BJ (cell line): ENCODE measurements at regions not wholly inside any gene's neighbourhood (a gene's known extent, or its start where the extent isn't known, plus 50 kb on each side); places are given as distances from the start of the nearest gene placed in this dataset.

Experiments used
- CTCF ChIA-PET: fragments of 350-600 bp; formaldehyde crosslinking; extraction: SDS; loops from one replicate; lab custom pipeline; 2021; ENCODE audit warnings: antibody characterized with exemption, inconsistent platforms; lab: Yijun Ruan, JAX
- POLR2A ChIA-PET: fragments of 300-600 bp; sonication (Branson Sonifier 250); formaldehyde crosslinking; extraction: SDS; loops from one replicate; lab custom pipeline; 2021; ENCODE audit warnings: antibody characterized with exemption; lab: Charles Lee
- DNase-seq: peaks from one replicate; pipeline ENCODE4 v3.0.0-alpha.2; 2011; ENCODE audit warnings: low read depth
- H3K27me3 ChIP-seq: 2 replicates; pipeline ENCODE4 v1.6.0; 2011; ENCODE audit warnings: low read length; ENCODE audit not compliant: control insufficient read depth, insufficient read depth
- H3K36me3 ChIP-seq: 2 replicates; pipeline ENCODE4 v1.5.1; 2011; ENCODE audit warnings: low read length; ENCODE audit not compliant: control insufficient read depth, insufficient read depth
- H3K4me3 ChIP-seq: 2 replicates; pipeline ENCODE4 v1.5.1; 2011; ENCODE audit warnings: low read depth, mild to moderate bottlenecking, control low read depth, low read length
- TF ChIP-seq, protein P1 (sequence below): IDR thresholded peaks from 2 replicates; pipeline ENCODE4 v1.5.1; 2011; ENCODE audit warnings: low read depth, mild to moderate bottlenecking, control low read depth, inconsistent platforms, low read length, moderate library complexity; ENCODE audit not compliant: insufficient read depth

DNA sequence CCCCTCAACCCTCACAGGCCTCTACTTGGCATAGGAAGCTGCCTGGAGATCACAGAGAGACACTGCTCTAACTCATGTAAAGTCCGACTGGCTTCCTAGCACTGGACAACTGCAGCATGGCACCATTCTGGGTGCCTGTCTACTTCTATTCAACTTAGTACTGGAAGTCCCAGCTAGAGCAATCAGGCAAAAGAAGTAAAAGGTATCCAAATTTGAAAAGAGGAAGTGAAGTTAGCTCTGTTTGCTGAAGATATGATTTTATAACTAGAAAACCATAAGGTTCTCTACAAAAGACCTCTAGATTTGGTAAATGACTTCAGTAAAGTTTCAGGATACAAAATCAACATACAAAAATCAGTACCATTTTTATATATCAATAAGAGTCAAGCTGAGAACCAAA, 1017.6 kb downstream of the PCDH9 start:
- H3K4me3 ChIP-seq = no peak overlapping the region
- TF ChIP-seq, protein P1, sequence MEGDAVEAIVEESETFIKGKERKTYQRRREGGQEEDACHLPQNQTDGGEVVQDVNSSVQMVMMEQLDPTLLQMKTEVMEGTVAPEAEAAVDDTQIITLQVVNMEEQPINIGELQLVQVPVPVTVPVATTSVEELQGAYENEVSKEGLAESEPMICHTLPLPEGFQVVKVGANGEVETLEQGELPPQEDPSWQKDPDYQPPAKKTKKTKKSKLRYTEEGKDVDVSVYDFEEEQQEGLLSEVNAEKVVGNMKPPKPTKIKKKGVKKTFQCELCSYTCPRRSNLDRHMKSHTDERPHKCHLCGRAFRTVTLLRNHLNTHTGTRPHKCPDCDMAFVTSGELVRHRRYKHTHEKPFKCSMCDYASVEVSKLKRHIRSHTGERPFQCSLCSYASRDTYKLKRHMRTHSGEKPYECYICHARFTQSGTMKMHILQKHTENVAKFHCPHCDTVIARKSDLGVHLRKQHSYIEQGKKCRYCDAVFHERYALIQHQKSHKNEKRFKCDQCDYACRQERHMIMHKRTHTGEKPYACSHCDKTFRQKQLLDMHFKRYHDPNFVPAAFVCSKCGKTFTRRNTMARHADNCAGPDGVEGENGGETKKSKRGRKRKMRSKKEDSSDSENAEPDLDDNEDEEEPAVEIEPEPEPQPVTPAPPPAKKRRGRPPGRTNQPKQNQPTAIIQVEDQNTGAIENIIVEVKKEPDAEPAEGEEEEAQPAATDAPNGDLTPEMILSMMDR = no peak
- H3K36me3 ChIP-seq = no peaks in the 10 kb centered on the region
- no peaks in the 10 kb centered on the region for H3K27me3 ChIP-seq
- ChIA-PET CTCF (no interaction called here), POLR2A (no interaction called here)
- no peak for DNase-seq

DNA sequence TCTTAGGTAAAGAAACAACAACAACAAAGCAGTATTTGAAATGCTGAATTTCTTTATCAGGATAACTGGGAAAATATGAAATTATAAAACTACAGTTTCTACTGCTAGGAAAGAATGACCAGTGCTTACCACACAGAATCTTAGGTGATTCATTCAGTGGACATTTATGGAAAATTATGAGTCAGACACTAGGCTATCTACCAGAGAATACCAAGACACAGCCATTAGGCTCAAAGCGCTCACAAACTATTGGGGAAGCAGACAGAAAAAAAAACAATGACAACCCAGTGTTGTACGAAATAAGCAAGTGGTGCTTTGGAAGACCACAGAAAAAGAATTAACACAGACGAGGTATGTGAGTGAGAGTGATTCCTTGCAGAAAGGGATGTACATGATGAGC, 1019.5 kb downstream of the PCDH9 start:
- DNase-seq = peak; percentile 71
- TF ChIP-seq, protein P1 = no peak
- Histone ChIP-seq H3K27me3 (no peaks in the 10 kb centered on the region), H3K36me3 (no peaks in the 10 kb centered on the region), H3K4me3 (no peak overlapping the region)
- ChIA-PET POLR2A (no interaction called here), CTCF (interaction anchor here (0.7 kb wide), 1 partner anchor 459 kb away, joined by 4 read pairs; no protein-coding TSS in a partner anchor)

DNA sequence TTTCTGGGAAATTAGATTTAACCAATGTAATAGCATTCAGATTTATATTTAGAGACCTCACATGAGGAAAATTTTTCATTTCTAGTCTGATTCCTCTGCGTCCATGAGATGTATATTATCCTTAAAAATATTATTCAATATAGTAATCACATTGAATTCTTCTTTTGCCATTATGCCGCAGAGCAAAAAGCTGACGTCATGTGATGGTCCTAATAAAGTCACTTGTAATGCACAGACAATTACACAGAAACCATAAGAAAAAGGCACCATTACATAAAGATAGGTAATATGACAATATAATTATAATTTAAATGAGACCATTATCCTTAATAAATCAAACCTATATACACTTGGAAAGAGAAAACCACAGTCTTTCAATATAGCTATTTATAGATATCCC, 1021.5 kb downstream of the PCDH9 start:
- Histone ChIP-seq H3K27me3 (no peaks in the 10 kb centered on the region), H3K4me3 (no peak overlapping the region), H3K36me3 (no peaks in the 10 kb centered on the region)
- POLR2A ChIA-PET = no interaction called here
- no peak for DNase-seq
- CTCF ChIA-PET = no interaction called here
- TF ChIP-seq, protein P1 = no peak

DNA sequence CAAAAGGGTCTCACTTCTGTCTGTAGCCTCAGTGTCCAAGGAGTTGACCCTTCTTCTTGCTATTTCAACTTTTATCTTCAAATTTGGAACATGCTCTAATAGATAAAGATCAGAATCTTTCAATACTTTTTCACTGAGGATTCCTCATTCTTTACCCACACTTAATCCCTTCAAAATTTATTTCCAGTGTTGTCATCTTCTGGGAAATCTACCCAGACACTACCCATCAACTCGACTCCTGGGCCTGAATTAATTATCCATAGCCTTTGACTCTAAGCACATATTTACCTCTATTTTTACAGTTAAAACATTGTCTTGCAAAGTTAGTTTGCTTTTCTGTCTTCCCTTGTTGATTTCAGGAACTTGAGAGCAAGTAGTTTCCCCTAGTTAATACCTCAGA, 1022.5 kb downstream of the PCDH9 start:
- ChIA-PET CTCF (no interaction called here), POLR2A (no interaction called here)
- H3K36me3 ChIP-seq = no peaks in the 10 kb centered on the region
- no peaks in the 10 kb centered on the region for H3K27me3 ChIP-seq
- H3K4me3 ChIP-seq = no peak overlapping the region
- no peak for DNase-seq
- TF ChIP-seq, protein P1 = no peak

DNA sequence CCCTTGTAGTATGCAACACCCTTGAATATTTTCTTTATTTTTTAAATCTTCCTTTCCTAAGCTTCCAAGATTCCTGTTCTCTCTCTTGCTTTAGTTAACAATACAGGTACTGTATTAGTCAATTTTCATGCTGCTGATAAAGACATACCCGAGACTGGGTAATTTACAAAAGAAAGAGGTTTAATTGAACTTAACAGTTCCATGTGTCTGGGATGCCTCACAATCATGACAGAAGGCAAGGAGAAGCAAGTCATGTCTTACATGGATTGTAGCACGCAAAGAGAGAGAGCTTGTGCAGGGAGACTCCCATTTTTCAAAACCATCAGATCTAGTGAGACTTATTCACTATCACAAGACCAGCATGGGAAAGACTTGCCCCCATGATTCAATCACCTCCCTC, 1024.3 kb downstream of the PCDH9 start:
- no peak overlapping the region for H3K4me3 ChIP-seq
- DNase-seq = no peak
- H3K36me3 ChIP-seq = no peaks in the 10 kb centered on the region
- CTCF ChIA-PET = no interaction called here
- TF ChIP-seq, protein P1 = no peak
- POLR2A ChIA-PET = no interaction called here
- H3K27me3 ChIP-seq = no peaks in the 10 kb centered on the region
